Neural progenitor cell (in vitro differentiated cells): ENCODE measurements at regions not wholly inside any gene's neighbourhood (a gene's known extent, or its start where the extent isn't known, plus 50 kb on each side); places are given as distances from the start of the nearest gene placed in this dataset.

Experiments used
- EZH2phosphoT487 ChIP-seq: fragments of 200-600 bp; sonication (generic); IDR thresholded peaks from 2 replicates; pipeline ENCODE4 v1.6.1; 2017; ENCODE audit warnings: antibody characterized with exemption
- TF ChIP-seq, protein P1 (sequence below): fragments of 200-600 bp; sonication (generic); IDR thresholded peaks from 2 replicates; pipeline ENCODE4 v1.5.1; 2017; ENCODE audit warnings: antibody characterized with exemption, mild to moderate bottlenecking

DNA sequence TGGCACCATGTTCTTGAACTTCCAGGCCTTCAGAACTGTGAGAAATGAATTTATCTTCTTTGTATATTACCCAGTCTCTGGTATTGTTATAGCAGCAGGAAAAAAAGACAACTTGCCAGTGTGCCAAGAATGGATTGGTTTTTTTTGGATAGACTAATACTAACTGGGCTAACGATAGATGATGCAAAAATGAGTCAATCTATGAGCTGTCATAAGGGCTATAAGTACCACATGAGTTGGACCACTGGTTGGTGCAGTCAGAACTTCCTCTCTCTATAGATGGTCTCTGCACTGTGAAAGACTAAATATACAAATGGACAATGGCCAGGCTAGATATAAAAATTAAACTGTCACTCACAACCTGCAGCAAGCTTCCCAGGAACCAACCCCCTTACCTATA is 87.6 kb upstream of the COL21A1 start:
- no peak for TF ChIP-seq EZH2phosphoT487
- TF ChIP-seq, protein P1, sequence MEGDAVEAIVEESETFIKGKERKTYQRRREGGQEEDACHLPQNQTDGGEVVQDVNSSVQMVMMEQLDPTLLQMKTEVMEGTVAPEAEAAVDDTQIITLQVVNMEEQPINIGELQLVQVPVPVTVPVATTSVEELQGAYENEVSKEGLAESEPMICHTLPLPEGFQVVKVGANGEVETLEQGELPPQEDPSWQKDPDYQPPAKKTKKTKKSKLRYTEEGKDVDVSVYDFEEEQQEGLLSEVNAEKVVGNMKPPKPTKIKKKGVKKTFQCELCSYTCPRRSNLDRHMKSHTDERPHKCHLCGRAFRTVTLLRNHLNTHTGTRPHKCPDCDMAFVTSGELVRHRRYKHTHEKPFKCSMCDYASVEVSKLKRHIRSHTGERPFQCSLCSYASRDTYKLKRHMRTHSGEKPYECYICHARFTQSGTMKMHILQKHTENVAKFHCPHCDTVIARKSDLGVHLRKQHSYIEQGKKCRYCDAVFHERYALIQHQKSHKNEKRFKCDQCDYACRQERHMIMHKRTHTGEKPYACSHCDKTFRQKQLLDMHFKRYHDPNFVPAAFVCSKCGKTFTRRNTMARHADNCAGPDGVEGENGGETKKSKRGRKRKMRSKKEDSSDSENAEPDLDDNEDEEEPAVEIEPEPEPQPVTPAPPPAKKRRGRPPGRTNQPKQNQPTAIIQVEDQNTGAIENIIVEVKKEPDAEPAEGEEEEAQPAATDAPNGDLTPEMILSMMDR: no peak
